H9 (cell line): ENCODE measurements at regions not wholly inside any gene's neighbourhood (a gene's known extent, or its start where the extent isn't known, plus 50 kb on each side); places are given as distances from the start of the nearest gene placed in this dataset.

ENCODE experiments used
- DNase-seq: peaks from one replicate; pipeline ENCODE4 v3.0.0-alpha.2; 2017
- H2AFZ ChIP-seq: one replicate; pipeline ENCODE4 v1.6.1; 2013; ENCODE audit warnings: mild to moderate bottlenecking, low read length, control low read depth, moderate library complexity
- H2AK5ac ChIP-seq: 2 replicates; pipeline ENCODE4 v1.6.1; 2013; ENCODE audit warnings: low read length, control low read depth, mixed read lengths; ENCODE audit not compliant: insufficient read length
- H2BK120ac ChIP-seq: one replicate; pipeline ENCODE4 v1.6.1; 2013; ENCODE audit warnings: low read depth, mild to moderate bottlenecking, low read length, control low read depth, inconsistent platforms; ENCODE audit not compliant: poor library complexity, severe bottlenecking
- H2BK12ac ChIP-seq: 2 replicates; pipeline ENCODE4 v1.6.1; 2013; ENCODE audit warnings: low read length, control low read depth, mixed read lengths, low read depth; ENCODE audit not compliant: insufficient read length
- H2BK15ac ChIP-seq: 2 replicates; pipeline ENCODE4 v1.6.1; 2013; ENCODE audit warnings: low read depth, low read length, control low read depth
- H2BK20ac ChIP-seq: one replicate; pipeline ENCODE4 v1.6.1; 2013; ENCODE audit warnings: low read depth, mild to moderate bottlenecking, low read length, control low read depth, inconsistent platforms; ENCODE audit not compliant: poor library complexity, severe bottlenecking
- H2BK5ac ChIP-seq: 2 replicates; pipeline ENCODE4 v1.6.1; 2013; ENCODE audit warnings: low read length, control low read depth, mixed read lengths; ENCODE audit not compliant: insufficient read length
- H3K14ac ChIP-seq: 2 replicates; pipeline ENCODE4 v1.6.1; 2013; ENCODE audit warnings: low read length, control low read depth; ENCODE audit not compliant: insufficient read depth
- H3K18ac ChIP-seq: 2 replicates; pipeline ENCODE4 v1.6.1; 2013; ENCODE audit warnings: low read depth, mild to moderate bottlenecking, mixed read lengths, low read length, control low read depth; ENCODE audit not compliant: insufficient read length
- H3K23ac ChIP-seq: 2 replicates; pipeline ENCODE4 v1.6.1; 2013; ENCODE audit warnings: low read length, control low read depth, mixed read lengths, low read depth; ENCODE audit not compliant: insufficient read length
- H3K23me2 ChIP-seq: 2 replicates; pipeline ENCODE4 v1.6.1; 2013; ENCODE audit warnings: low read depth, mild to moderate bottlenecking, mixed read lengths, low read length, control low read depth; ENCODE audit not compliant: insufficient read length, poor library complexity, severe bottlenecking
- H3K27ac ChIP-seq: 2 replicates; pipeline ENCODE4 v1.5.1; 2013; ENCODE audit warnings: low read length, control low read depth, mixed read lengths, low read depth; ENCODE audit not compliant: insufficient read length
- H3K27me3 ChIP-seq: 2 replicates; pipeline ENCODE4 v1.6.1; 2013; ENCODE audit warnings: low read length, control low read depth, inconsistent platforms; ENCODE audit not compliant: insufficient read depth
- H3K4ac ChIP-seq: 2 replicates; pipeline ENCODE4 v1.6.1; 2013; ENCODE audit warnings: low read depth, mild to moderate bottlenecking, control low read depth, inconsistent platforms, low read length, moderate library complexity
- H3K4me1 ChIP-seq: 2 replicates; pipeline ENCODE4 v1.6.1; 2013; ENCODE audit warnings: low read length, control low read depth, inconsistent platforms; ENCODE audit not compliant: insufficient read depth
- H3K4me2 ChIP-seq: 2 replicates; pipeline ENCODE4 v1.6.1; 2013; ENCODE audit warnings: low read length, control low read depth, mixed read lengths; ENCODE audit not compliant: insufficient read length, insufficient read depth
- H3K56ac ChIP-seq: 2 replicates; pipeline ENCODE4 v1.6.1; 2013; ENCODE audit warnings: low read depth, mild to moderate bottlenecking, mixed read lengths, low read length, control low read depth; ENCODE audit not compliant: insufficient read length
- H3K79me1 ChIP-seq: 2 replicates; pipeline ENCODE4 v1.6.1; 2013; ENCODE audit warnings: low read depth, mild to moderate bottlenecking, moderate library complexity, low read length, control low read depth, inconsistent platforms; ENCODE audit not compliant: insufficient read depth, poor library complexity, severe bottlenecking
- H3K79me2 ChIP-seq: 2 replicates; pipeline ENCODE4 v1.6.1; 2013; ENCODE audit warnings: low read length, control low read depth, inconsistent platforms; ENCODE audit not compliant: insufficient read depth
- H3K9ac ChIP-seq: 2 replicates; pipeline ENCODE4 v1.6.1; 2013; ENCODE audit warnings: low read length, control low read depth, mixed read lengths; ENCODE audit not compliant: insufficient read length; ENCODE audit errors: extremely low read depth
- H3K9me3 ChIP-seq: one replicate; pipeline ENCODE4 v1.6.1; 2013; ENCODE audit warnings: low read depth, low read length, inconsistent platforms; ENCODE audit not compliant: control insufficient read depth
- H3T11ph ChIP-seq: one replicate; pipeline ENCODE4 v1.6.1; 2013; ENCODE audit warnings: mild to moderate bottlenecking, low read length, control low read depth, inconsistent platforms
- H4K20me1 ChIP-seq: one replicate; pipeline ENCODE4 v1.6.1; 2013; ENCODE audit not compliant: control insufficient read depth, insufficient read length, insufficient read depth
- H4K5ac ChIP-seq: 2 replicates; pipeline ENCODE4 v1.6.1; 2013; ENCODE audit warnings: low read depth, mild to moderate bottlenecking, mixed read lengths, low read length, control low read depth; ENCODE audit not compliant: insufficient read length
- H4K8ac ChIP-seq: replicated peaks from 2 replicates; pipeline ENCODE4 v1.6.1; 2013; ENCODE audit warnings: low read length, control low read depth, mixed read lengths, low read depth; ENCODE audit not compliant: insufficient read length
- H4K91ac ChIP-seq: 2 replicates; pipeline ENCODE4 v1.6.1; 2013; ENCODE audit warnings: low read depth, mild to moderate bottlenecking, moderate library complexity, mixed read lengths, low read length, control low read depth; ENCODE audit not compliant: insufficient read length
- H3K27ac Mint-ChIP-seq, 3 experiments: 2 replicates in 2 of 3; 3 replicates in 1 of 3; pipeline ENCODE4 v1.8.0; 2020 to 2021; ENCODE audit warnings: mixed read lengths in 3 of 3, mild to moderate bottlenecking in 1 of 3, moderate library complexity in 1 of 3
- H3K27me3 Mint-ChIP-seq: 2 replicates; pipeline ENCODE4 v1.8.0; 2021; ENCODE audit warnings: low read depth, mild to moderate bottlenecking, moderate library complexity, mixed read lengths
- H3K36me3 Mint-ChIP-seq, 3 experiments: 2 replicates in 2 of 3; 3 replicates in 1 of 3; pipeline ENCODE4 v1.8.0; 2020 to 2021; ENCODE audit warnings: low read depth in 3 of 3, mixed read lengths in 3 of 3; ENCODE audit not compliant: insufficient read depth in 1 of 3
- H3K4me1 Mint-ChIP-seq, 2 experiments: 2 replicates each; pipeline ENCODE4 v1.8.0; 2020; ENCODE audit warnings: mixed read lengths in 2 of 2
- H3K4me3 Mint-ChIP-seq, 2 experiments: 2 replicates in 1 of 2; 3 replicates in 1 of 2; pipeline ENCODE4 v1.8.0; 2020 to 2021; ENCODE audit warnings: mild to moderate bottlenecking in 2 of 2, mixed read lengths in 2 of 2, moderate library complexity in 1 of 2
- H3K9me3 Mint-ChIP-seq, 2 experiments: 2 replicates in 1 of 2; 3 replicates in 1 of 2; pipeline ENCODE4 v1.8.0; 2020; ENCODE audit warnings: mild to moderate bottlenecking in 2 of 2, mixed read lengths in 2 of 2, moderate library complexity in 1 of 2
- CTCF ChIP-seq: fragments of 200-600 bp; sonication (generic); conservative IDR thresholded peaks from 3 replicates; pipeline ENCODE4 v1.8.0; 2021; ENCODE audit warnings: antibody characterized with exemption, mild to moderate bottlenecking
- WGBS: extraction: QIAGEN DNeasy Blood & Tissue Kit; methylation state at CpG from one replicate; pipeline ENCODE4 v1.1.7; 2013; ENCODE audit warnings: missing lambda C conversion rate, low lambda C conversion rate, mixed read lengths; ENCODE audit not compliant: insufficient read length; ENCODE audit errors: extremely low coverage; 5-methylcytosine and 5-hydroxymethylcytosine counted together

DNA sequence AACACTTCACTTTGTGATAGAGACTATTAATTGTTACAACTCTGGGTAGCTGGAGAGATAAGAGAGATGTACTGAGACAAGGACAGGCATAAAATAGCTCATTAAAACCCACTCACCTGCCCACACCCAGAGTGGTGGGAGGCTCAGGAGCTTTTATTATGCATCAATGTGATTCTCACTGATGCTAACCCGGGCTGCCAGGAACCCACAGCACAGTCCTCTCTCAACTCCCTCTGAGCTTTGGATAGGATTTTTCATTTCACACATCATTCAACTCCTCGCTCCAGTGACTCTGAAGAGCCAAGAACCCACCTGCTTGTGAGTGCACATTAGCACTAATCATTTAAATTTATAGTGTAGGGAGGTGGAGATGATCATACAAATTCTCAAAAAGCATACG lies 827.9 kb downstream of the FLRT2 start:
- no peak overlapping the region for H2BK20ac ChIP-seq
- Mint-ChIP-seq H3K27me3 (no peaks in the 10 kb centered on the region), H3K9me3 (no peaks in the 10 kb centered on the region), H3K4me1 (peaks cover 0 to 11% of the 10 kb centered on the region in 2 experiments; a peak in 2 of 4 replicates), H3K4me3 (no peak overlapping the region), H3K36me3 (no peaks in the 10 kb centered on the region), H3K27ac (no peak overlapping the region)
- no peak overlapping the region for H3K56ac ChIP-seq
- H3K4me1 ChIP-seq = no peaks in the 10 kb centered on the region
- no peak overlapping the region for H3T11ph ChIP-seq
- no CpG with 5 or more reads among the region's 3 CpGs for WGBS
- DNase-seq = no peak
- H3K23me2 ChIP-seq = no peaks in the 10 kb centered on the region
- no peak overlapping the region for H2BK12ac ChIP-seq
- H3K14ac ChIP-seq = no peak overlapping the region
- H4K5ac ChIP-seq = no peak overlapping the region
- no peak overlapping the region for H3K9ac ChIP-seq
- H3K4ac ChIP-seq = no peak overlapping the region
- no peak overlapping the region for H2AFZ ChIP-seq
- no peak overlapping the region for H3K27ac ChIP-seq
- no peak overlapping the region for H2AK5ac ChIP-seq
- no peak overlapping the region for H4K91ac ChIP-seq
- no peak overlapping the region for H3K4me2 ChIP-seq
- no peak for TF ChIP-seq CTCF
- H3K79me2 ChIP-seq = no peaks in the 10 kb centered on the region
- no peaks in the 10 kb centered on the region for H3K27me3 ChIP-seq
- no peak overlapping the region for H4K8ac ChIP-seq
- no peak overlapping the region for H2BK5ac ChIP-seq
- no peaks in the 10 kb centered on the region for H3K9me3 ChIP-seq
- H2BK15ac ChIP-seq = no peak overlapping the region
- no peak overlapping the region for H3K18ac ChIP-seq
- H3K79me1 ChIP-seq = no peaks in the 10 kb centered on the region
- H4K20me1 ChIP-seq = no peaks in the 10 kb centered on the region
- no peak overlapping the region for H3K23ac ChIP-seq
- no peak overlapping the region for H2BK120ac ChIP-seq
